ENCODE measurements at regions not wholly inside any gene's neighbourhood (a gene's known extent, or its start where the extent isn't known, plus 50 kb on each side); places are given as distances from the start of the nearest gene placed in this dataset.

DNA sequence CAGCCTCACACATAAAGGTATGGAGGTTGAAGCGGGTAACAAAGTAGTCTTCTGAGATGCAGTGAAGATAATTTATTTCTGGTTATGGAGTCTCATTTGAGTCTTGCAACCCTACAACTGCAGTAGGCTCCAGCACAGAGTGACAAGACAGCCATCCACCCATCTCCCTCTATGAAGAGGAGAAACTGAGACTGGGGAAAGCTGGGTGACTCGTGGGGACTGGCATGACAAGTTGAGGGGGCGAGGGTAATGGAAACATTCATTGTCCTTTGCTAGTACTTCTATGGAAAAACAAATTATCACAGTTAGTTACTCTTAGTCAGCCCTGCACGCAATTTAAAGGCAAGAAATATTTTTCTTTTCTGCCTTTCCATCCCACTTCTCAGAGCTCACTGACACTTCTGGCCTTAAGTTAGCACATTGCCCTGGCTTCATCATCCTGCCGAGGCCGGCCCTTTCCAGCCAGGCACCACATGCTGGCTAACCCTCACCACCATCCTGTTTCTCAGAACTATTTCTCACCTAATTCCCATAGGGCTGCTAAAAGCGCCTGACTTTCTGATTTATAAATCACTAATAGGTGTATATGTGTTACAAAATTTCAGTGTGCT lies 361.1 kb downstream of the ETS1 start:
- TF ChIP-seq POLR2A (IDR thresholded peaks at IDR 0.05; ENCODE audit: low read depth, low read length) (no peak), POLR2AphosphoS5 (IDR thresholded peaks at IDR 0.05; ENCODE audit: low read depth, low read length) (no peak), TAF1 (IDR thresholded peaks at IDR 0.05; ENCODE audit: borderline replicate concordance, low read depth, low read length) (no peak)
